Adrenal gland (tissue), 9 donors: ENCODE measurements at regions not wholly inside any gene's neighbourhood (a gene's known extent, or its start where the extent isn't known, plus 50 kb on each side); places are given as distances from the start of the nearest gene placed in this dataset.

Experiments
- DNase-seq, 7 donors: peaks; one replicate each; pipeline ENCODE4 v3.0.0-alpha.2; 2019 to 2020
- H3K27ac ChIP-seq, 5 donors: fragments of 200-600 bp; sonication (generic) in 4 of 5; 1 replicate in 3 of 5; 2 replicates in 2 of 5; pipeline versions ENCODE4 v1.5.1 to v1.8.0; 2016 to 2020; ENCODE audit warnings: mild to moderate bottlenecking in 1 of 5
- H3K27me3 ChIP-seq: fragments of 200-600 bp; 2 replicates; pipeline ENCODE4 v1.8.0; 2021
- H3K36me3 ChIP-seq, 2 donors: fragments of 200-600 bp; replicated peaks in 1 of 2; 1 replicate in 1 of 2; 2 replicates in 1 of 2; pipeline versions ENCODE4 v1.5.1 to v1.8.0; 2018 to 2022
- H3K4me1 ChIP-seq, 2 donors: fragments of 200-600 bp; replicated peaks in 1 of 2; 1 replicate in 1 of 2; 2 replicates in 1 of 2; pipeline versions ENCODE4 v1.5.1 to v1.8.0; 2018 to 2021
- H3K4me3 ChIP-seq, 4 donors: fragments of 200-600 bp; sonication (generic) in 3 of 4; one replicate each; pipeline ENCODE4 v1.5.1; 2016 to 2018
- H3K9me3 ChIP-seq, 3 donors: fragments of 200-600 bp; sonication (generic) in 1 of 3; replicated peaks in 1 of 3; 1 replicate in 2 of 3; 2 replicates in 1 of 3; pipeline versions ENCODE4 v1.5.1 to v1.8.0; 2016 to 2021
- POLR2A ChIP-seq, 2 donors: fragments of 450-650 bp; IDR thresholded peaks; one replicate each; pipeline ENCODE4 v1.6.1; 2017; ENCODE audit warnings: antibody characterized with exemption in 2 of 2, mild to moderate bottlenecking in 2 of 2, moderate library complexity in 1 of 2
- WGBS, 4 donors: extraction: QIAGEN DNeasy Blood & Tissue Kit in 2 of 4; methylation state at CpG; one replicate each; pipeline versions ENCODE4 v1.1.5 to v1.1.7; 2013 to 2017; 5-methylcytosine and 5-hydroxymethylcytosine counted together
- intact Hi-C, 2 donors: fragments of 100-400 bp; cut with DNase I; formaldehyde crosslinking; loops; one replicate each; pipeline versions ENCODE4 v1.14.1 to v1.15.0; 2022 to 2023
- TF ChIP-seq, protein P1 (sequence below), 6 experiments: fragments of 450-650 bp in 4 of 6; fragments of 200-600 bp in 2 of 6; sonication (generic) in 1 of 6; IDR thresholded peaks; 1 replicate in 5 of 6; 2 replicates in 1 of 6; pipeline versions ENCODE4 v1.5.1 to v1.8.0; 2016 to 2021; ENCODE audit warnings: antibody characterized with exemption in 6 of 6, mild to moderate bottlenecking in 2 of 6, moderate library complexity in 1 of 6
- donor health status: healthy with polysubstance abuse.
- donor health status: Bipolar disorder and iron deficiency.
- donor health status: DM: yes; HTN: yes; CAD: no.
- donor health status: DM: no; HTN: no; CAD: no.
- donor health status: DM: no; HTN: no; CAD: no.

DNA sequence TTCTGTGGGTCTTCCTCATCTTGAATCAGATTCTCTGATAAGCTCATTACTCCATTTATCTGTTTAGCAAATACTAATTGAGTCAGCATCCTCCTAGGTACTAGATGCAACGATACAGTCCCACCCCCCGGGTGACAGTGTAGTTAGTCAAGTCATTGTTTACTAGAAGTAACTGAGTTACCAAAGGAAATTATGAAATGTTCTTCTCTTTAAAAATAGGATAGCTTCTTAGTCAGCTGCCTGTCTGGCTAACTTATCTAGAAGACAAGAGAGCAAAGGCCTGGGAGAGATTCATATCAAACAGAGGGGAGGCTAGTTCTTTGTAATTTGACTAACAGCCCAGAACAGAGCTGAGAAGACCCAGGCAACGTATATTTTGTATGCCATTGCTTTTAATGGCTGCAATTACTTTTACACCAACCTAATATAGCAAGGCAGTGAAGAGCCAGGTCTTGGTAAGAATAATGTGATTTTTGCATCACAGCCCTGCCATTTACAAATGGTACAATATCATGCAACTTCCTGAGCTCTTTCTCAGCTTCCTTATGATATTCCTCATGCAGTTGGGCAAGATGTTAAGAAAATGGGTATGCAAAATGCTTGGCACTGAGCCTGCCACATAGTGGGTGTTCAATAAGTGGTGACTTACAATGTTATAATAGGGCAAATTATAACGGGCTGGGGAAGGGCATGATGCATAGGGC lies 149.9 kb downstream of the CHIC2 start:
- Histone ChIP-seq H3K4me3 (no peak overlapping the region), H3K36me3 (no peaks in the 10 kb centered on the region), H3K27me3 (no peaks in the 10 kb centered on the region), H3K9me3 (no peaks in the 10 kb centered on the region), H3K4me1 (no peaks in the 10 kb centered on the region), H3K27ac (no peak overlapping the region)
- intact Hi-C loops = loop anchor here (5.0 to 10.0 kb wide), 3 partner anchors 200 to 318 kb away; no protein-coding TSS in a partner anchor
- TF ChIP-seq, protein P1, sequence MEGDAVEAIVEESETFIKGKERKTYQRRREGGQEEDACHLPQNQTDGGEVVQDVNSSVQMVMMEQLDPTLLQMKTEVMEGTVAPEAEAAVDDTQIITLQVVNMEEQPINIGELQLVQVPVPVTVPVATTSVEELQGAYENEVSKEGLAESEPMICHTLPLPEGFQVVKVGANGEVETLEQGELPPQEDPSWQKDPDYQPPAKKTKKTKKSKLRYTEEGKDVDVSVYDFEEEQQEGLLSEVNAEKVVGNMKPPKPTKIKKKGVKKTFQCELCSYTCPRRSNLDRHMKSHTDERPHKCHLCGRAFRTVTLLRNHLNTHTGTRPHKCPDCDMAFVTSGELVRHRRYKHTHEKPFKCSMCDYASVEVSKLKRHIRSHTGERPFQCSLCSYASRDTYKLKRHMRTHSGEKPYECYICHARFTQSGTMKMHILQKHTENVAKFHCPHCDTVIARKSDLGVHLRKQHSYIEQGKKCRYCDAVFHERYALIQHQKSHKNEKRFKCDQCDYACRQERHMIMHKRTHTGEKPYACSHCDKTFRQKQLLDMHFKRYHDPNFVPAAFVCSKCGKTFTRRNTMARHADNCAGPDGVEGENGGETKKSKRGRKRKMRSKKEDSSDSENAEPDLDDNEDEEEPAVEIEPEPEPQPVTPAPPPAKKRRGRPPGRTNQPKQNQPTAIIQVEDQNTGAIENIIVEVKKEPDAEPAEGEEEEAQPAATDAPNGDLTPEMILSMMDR (IDR thresholded peaks at IDR 0.05) = no peak
- no peak for TF ChIP-seq POLR2A (IDR thresholded peaks at IDR 0.05)
- peak in 1 of 7 donors; percentile 7 for DNase-seq
- WGBS, 4 donors = 46 to 72% (median 64%) methylated on average over 4 of the region's 4 CpGs

DNA sequence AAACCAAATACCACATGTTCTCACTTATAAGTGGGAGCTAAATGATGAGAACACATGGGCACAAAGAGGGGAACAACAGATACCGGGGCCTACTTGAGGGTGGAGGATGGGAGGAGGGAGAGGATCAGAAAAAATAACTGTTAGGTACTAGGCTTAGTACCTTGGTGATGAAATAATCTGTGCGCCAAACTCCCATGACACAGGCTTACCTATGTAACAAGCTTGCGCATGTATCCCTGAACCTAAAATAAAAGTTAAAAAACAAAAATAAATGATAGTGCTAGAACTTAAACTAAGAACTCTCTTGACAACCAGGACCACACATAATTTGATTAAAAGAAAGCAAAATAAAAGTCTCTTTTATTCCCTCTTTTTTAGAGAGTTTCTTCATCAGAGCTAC lies 150.6 kb downstream of the CHIC2 start:
- Histone ChIP-seq H3K27me3 (no peaks in the 10 kb centered on the region), H3K9me3 (no peaks in the 10 kb centered on the region), H3K27ac (no peak overlapping the region), H3K36me3 (no peaks in the 10 kb centered on the region), H3K4me1 (peaks cover 0 to 6% of the 10 kb centered on the region in 2 donors), H3K4me3 (no peak overlapping the region)
- no peak for DNase-seq
- 94 to 98% (median 97%) methylated on average over 3 of the region's 3 CpGs for WGBS, 4 donors
- TF ChIP-seq, protein P1 (IDR thresholded peaks at IDR 0.05) = no peak
- no peak for TF ChIP-seq POLR2A (IDR thresholded peaks at IDR 0.05)
- intact Hi-C loops = loop anchor here (5.0 to 10.0 kb wide), 3 partner anchors 199 to 319 kb away; no protein-coding TSS in a partner anchor

DNA sequence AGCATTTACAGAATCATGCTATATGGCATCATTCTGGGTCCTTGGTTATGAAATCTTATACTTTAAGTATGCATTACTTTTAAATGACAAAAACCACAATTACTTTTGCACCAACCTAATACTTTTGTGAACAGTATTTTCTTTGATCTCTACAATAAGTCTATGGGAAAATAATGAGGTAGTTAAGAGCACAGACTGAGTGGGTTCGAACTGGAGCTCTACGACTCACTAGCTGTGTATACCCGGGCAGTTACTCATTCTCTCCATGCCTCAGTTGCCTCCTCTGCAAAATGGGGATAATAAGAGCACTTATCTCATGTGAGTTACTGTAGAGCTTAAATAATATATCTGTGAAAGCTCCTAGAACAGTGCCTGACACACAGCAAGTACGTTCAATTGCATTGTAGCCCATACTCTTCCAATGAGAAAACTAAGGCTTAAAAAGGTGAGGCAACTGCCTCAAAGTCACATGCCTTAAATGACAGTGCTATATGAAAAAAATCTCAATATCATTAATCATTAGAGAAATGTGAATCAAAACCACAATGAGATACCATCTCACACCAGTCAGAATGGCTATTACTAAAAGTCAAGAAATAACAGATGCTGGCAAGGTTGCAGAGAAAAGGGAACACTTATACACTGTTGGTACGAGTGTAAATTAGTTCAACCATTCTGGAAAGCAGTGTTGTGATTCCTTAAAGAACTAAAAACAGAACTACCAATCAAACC lies 151.5 kb downstream of the CHIC2 start:
- H3K4me3 ChIP-seq = no peak overlapping the region
- H3K36me3 ChIP-seq = no peaks in the 10 kb centered on the region
- H3K27me3 ChIP-seq = no peaks in the 10 kb centered on the region
- no peak overlapping the region for H3K27ac ChIP-seq
- TF ChIP-seq, protein P1 (IDR thresholded peaks at IDR 0.05) = no peak
- no peak for TF ChIP-seq POLR2A (IDR thresholded peaks at IDR 0.05)
- intact Hi-C loops = loop anchor here (5.0 to 10.0 kb wide), 3 partner anchors 198 to 319 kb away; no protein-coding TSS in a partner anchor
- 87 to 92% (median 90%) methylated on average over 5 of the region's 5 CpGs for WGBS, 4 donors
- H3K4me1 ChIP-seq = peaks cover 0 to 13% of the 10 kb centered on the region in 2 donors
- DNase-seq = no peak
- H3K9me3 ChIP-seq = no peaks in the 10 kb centered on the region

DNA sequence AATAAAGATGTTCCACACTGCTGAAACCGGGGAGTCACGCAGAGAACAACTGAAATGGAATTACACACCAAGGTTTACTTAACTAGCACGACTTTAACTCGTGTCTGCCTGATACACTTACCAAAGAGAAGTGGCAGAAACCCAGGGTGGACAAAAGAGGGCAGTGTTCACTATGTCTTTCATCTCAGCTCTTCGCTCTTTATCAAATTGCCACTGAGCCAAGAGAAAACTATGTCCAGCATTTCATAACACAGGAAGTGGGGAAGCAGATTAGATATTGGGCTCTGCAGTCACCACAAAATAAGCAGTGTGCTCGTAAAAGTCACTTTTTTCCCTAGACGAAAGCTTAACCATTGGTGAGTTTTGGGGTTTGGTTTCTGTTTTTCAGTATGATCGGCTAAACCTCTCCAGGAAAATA lies 155.7 kb downstream of the CHIC2 start:
- Histone ChIP-seq H3K4me3 (peak overlapping the region in 1 of 4 donors; percentile 28), H3K4me1 (peaks cover 0 to 13% of the 10 kb centered on the region in 2 donors), H3K27ac (peak overlapping the region in 2 of 5 donors; percentile 30 to 36), H3K36me3 (no peaks in the 10 kb centered on the region), H3K27me3 (no peaks in the 10 kb centered on the region), H3K9me3 (no peaks in the 10 kb centered on the region)
- WGBS, 4 donors = 2 to 5% (median 3%) methylated on average over 8 of the region's 8 CpGs
- no peak for TF ChIP-seq POLR2A (IDR thresholded peaks at IDR 0.05)
- TF ChIP-seq, protein P1 (IDR thresholded peaks at IDR 0.05) = peak; percentile 37 to 88 (median 78)
- intact Hi-C loops = loop anchor here in 1 of 2 donors (5.0 kb wide), 1 partner anchor 324 kb away; no protein-coding TSS in a partner anchor
- peak; percentile 36 to 78 (median 52) for DNase-seq
